HG02588 (cell line): ENCODE measurements at regions not wholly inside any gene's neighbourhood (a gene's known extent, or its start where the extent isn't known, plus 50 kb on each side); places are given as distances from the start of the nearest gene placed in this dataset.

Experiments
- ATAC-seq: cut with Tn5 transposase; IDR thresholded peaks from one replicate; pipeline ENCODE4 v1.9.1; 2021; ENCODE audit warnings: mild to moderate bottlenecking, moderate library complexity; ENCODE audit not compliant: unreplicated experiment

- ATAC-seq, result no peak
These were observed 83.5 kb upstream of the STARD13 start for GRCh38 chr13:33369073-33369472.

GRCh38 chr13:33372251-33372919 lies 86.8 kb upstream of the STARD13 start:
- no peak for ATAC-seq

GRCh38 chr13:33373624-33374023 lies 88.1 kb upstream of the STARD13 start:
- ATAC-seq, result no peak

- no peak for ATAC-seq
These were observed 89.9 kb upstream of the STARD13 start for GRCh38 chr13:33375421-33375820.

GRCh38 chr13:33376212-33376611 lies 90.7 kb upstream of the STARD13 start:
- no peak for ATAC-seq

- ATAC-seq, result no peak
These were observed 91.9 kb upstream of the STARD13 start for GRCh38 chr13:33377411-33377810.

GRCh38 chr13:33377825-33378224 lies 92.3 kb upstream of the STARD13 start:
- no peak for ATAC-seq

GRCh38 chr13:33379608-33380007 lies 94.1 kb upstream of the STARD13 start:
- ATAC-seq, result peak; percentile 65

- ATAC-seq, result no peak
These were observed 95.0 kb upstream of the STARD13 start for GRCh38 chr13:33380487-33381079.

- no peak for ATAC-seq
These were observed 95.6 kb upstream of the STARD13 start for GRCh38 chr13:33381180-33381579.

- no peak for ATAC-seq
These were observed 96.4 kb upstream of the STARD13 start for GRCh38 chr13:33381906-33382305.

GRCh38 chr13:33383724-33384577 lies 98.4 kb upstream of the STARD13 start:
- no peak for ATAC-seq

- no peak for ATAC-seq
These were observed 102.9 kb upstream of the STARD13 start for GRCh38 chr13:33388286-33388998.

- no peak for ATAC-seq
These were observed 107.3 kb upstream of the STARD13 start for GRCh38 chr13:33392794-33393405.

GRCh38 chr13:33394294-33394932 lies 108.9 kb upstream of the STARD13 start:
- no peak for ATAC-seq

GRCh38 chr13:33401238-33401637 lies 115.7 kb upstream of the STARD13 start:
- ATAC-seq, result no peak

- ATAC-seq, result no peak
These were observed 117.4 kb upstream of the STARD13 start for GRCh38 chr13:33402975-33403374.

- no peak for ATAC-seq
These were observed 118.3 kb upstream of the STARD13 start for GRCh38 chr13:33403807-33404362.

GRCh38 chr13:33405371-33405770 lies 119.8 kb upstream of the STARD13 start:
- no peak for ATAC-seq
